Esophagus muscularis mucosa (tissue), 2 donors: ENCODE measurements at regions not wholly inside any gene's neighbourhood (a gene's known extent, or its start where the extent isn't known, plus 50 kb on each side); places are given as distances from the start of the nearest gene placed in this dataset.
"Not testable (repeated sequence)": the region's sequence is repeated elsewhere in the genome, so short reads cannot be mapped to it uniquely, and the experiment has no call there.

Experiments
- POLR2A ChIP-seq: fragments of 450-650 bp; IDR thresholded peaks from one replicate; pipeline ENCODE4 v1.6.1; 2017; ENCODE audit warnings: antibody characterized with exemption, moderate library complexity, mild to moderate bottlenecking, low read depth
- POLR2AphosphoS5 ChIP-seq, 2 donors: sonication (generic); formaldehyde crosslinking; IDR thresholded peaks; one replicate each; pipeline ENCODE4 v1.6.1; 2017; ENCODE audit warnings: antibody characterized with exemption in 2 of 2

- not testable (repeated sequence) for TF ChIP-seq POLR2AphosphoS5 (IDR thresholded peaks at IDR 0.05); POLR2A
These were observed 383.6 kb downstream of the KCNJ18 start for GRCh38 chr17:22075918-22076317.
